DOHH2 (cell line): ENCODE measurements at regions not wholly inside any gene's neighbourhood (a gene's known extent, or its start where the extent isn't known, plus 50 kb on each side); places are given as distances from the start of the nearest gene placed in this dataset.
"Not testable (repeated sequence)": the region's sequence is repeated elsewhere in the genome, so short reads cannot be mapped to it uniquely, and the experiment has no call there.

Experiments used
- H3F3A ChIP-seq: fragments of 200-600 bp; sonication (generic), shearing (Covaris generic); 2 replicates; pipeline ENCODE4 v1.6.0; 2016; ENCODE audit warnings: antibody characterized with exemption, mild to moderate bottlenecking; ENCODE audit not compliant: control insufficient read depth, insufficient read depth
- H3K27ac ChIP-seq: fragments of 200-600 bp; sonication (generic); 2 replicates; pipeline ENCODE4 v1.5.1; 2014; ENCODE audit warnings: low read depth, mild to moderate bottlenecking, low read length, moderate library complexity
- H3K27me3 ChIP-seq: fragments of 200-600 bp; sonication (generic); 2 replicates; pipeline ENCODE4 v1.6.1; 2014; ENCODE audit warnings: mild to moderate bottlenecking, low read length, mixed read lengths; ENCODE audit not compliant: control insufficient read depth
- H3K36me3 ChIP-seq: fragments of 200-600 bp; sonication (generic); 2 replicates; pipeline ENCODE4 v1.6.1; 2014; ENCODE audit warnings: mild to moderate bottlenecking, low read length, moderate library complexity, mixed read lengths; ENCODE audit not compliant: control insufficient read depth
- H3K4me1 ChIP-seq: fragments of 200-600 bp; sonication (generic); 2 replicates; pipeline ENCODE4 v1.6.1; 2014; ENCODE audit warnings: mild to moderate bottlenecking, low read length, mixed read lengths; ENCODE audit not compliant: control insufficient read depth
- H3K4me2 ChIP-seq: fragments of 200-600 bp; sonication (generic); 2 replicates; pipeline ENCODE4 v1.6.0; 2014; ENCODE audit warnings: mild to moderate bottlenecking, low read length, moderate library complexity
- H3K4me3 ChIP-seq: fragments of 200-600 bp; sonication (generic); 2 replicates; pipeline ENCODE4 v1.5.1; 2014; ENCODE audit warnings: mild to moderate bottlenecking, low read length, mixed read lengths
- H3K79me2 ChIP-seq: fragments of 200-600 bp; sonication (generic); 2 replicates; pipeline ENCODE4 v1.6.1; 2014; ENCODE audit warnings: mild to moderate bottlenecking, low read length, mixed read lengths; ENCODE audit not compliant: control insufficient read depth
- H3K9me2 ChIP-seq: fragments of 200-600 bp; sonication (generic); replicated peaks from 2 replicates; pipeline ENCODE4 v1.6.1; 2014; ENCODE audit warnings: mild to moderate bottlenecking, low read length, mixed read lengths; ENCODE audit not compliant: control insufficient read depth
- H3K9me3 ChIP-seq: fragments of 200-600 bp; sonication (generic); 2 replicates; pipeline ENCODE4 v1.6.1; 2014; ENCODE audit warnings: antibody characterized with exemption, low read length, mixed read lengths; ENCODE audit not compliant: control insufficient read depth, insufficient read depth
- H4K20me1 ChIP-seq: fragments of 200-600 bp; sonication (generic); 2 replicates; pipeline ENCODE4 v1.6.0; 2014; ENCODE audit warnings: low read depth, mild to moderate bottlenecking, antibody characterized with exemption, low read length, moderate library complexity; ENCODE audit not compliant: control insufficient read depth, insufficient read depth
- EZH2phosphoT487 ChIP-seq: fragments of 200-600 bp; sonication (generic); IDR thresholded peaks from 2 replicates; pipeline ENCODE4 v1.6.1; 2017; ENCODE audit warnings: borderline replicate concordance, mild to moderate bottlenecking, antibody characterized with exemption, low read length, moderate library complexity, mixed read lengths
- TF ChIP-seq, protein P1 (sequence below): fragments of 200-600 bp; sonication (generic); IDR thresholded peaks from one replicate; pipeline ENCODE4 v1.5.1; 2014; ENCODE audit warnings: antibody characterized with exemption, mild to moderate bottlenecking, low read depth, low read length; ENCODE audit not compliant: poor library complexity, severe bottlenecking

- H3K4me2 ChIP-seq, result no peak overlapping the region
- H3K4me1 ChIP-seq, result no peaks in the 10 kb centered on the region
These were observed 68.6 kb downstream of the UNCX start for GRCh38 chr7:1301054-1301881.

DNA sequence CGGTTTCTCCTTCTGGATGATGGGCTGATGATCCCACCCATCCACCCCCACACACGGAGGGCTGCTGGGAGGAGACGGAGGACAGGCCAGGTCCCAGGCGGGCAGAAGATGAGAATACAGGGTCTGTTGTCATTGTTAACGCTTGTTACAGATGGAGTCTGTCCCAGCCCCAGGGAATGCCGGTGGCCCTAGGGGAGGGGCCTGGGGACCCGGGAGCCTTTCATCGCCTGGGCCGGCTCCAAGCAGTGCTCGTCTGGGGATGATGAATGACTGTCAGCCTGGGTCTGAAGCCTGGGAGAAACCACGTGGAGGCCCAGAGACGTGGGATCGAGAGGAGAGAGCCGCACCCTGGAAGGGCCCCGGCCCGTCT is 69.2 kb downstream of the UNCX start:
- no peaks in the 10 kb centered on the region for H4K20me1 ChIP-seq
- no peaks in the 10 kb centered on the region for H3K27me3 ChIP-seq
- no peaks in the 10 kb centered on the region for H3K9me2 ChIP-seq
- no peak overlapping the region for H3K4me2 ChIP-seq
- H3K36me3 ChIP-seq, result no peaks in the 10 kb centered on the region
- no peak overlapping the region for H3K4me3 ChIP-seq
- H3K4me1 ChIP-seq, result no peaks in the 10 kb centered on the region
- H3F3A ChIP-seq, result no peaks in the 10 kb centered on the region
- no peaks in the 10 kb centered on the region for H3K9me3 ChIP-seq
- TF ChIP-seq, protein P1, sequence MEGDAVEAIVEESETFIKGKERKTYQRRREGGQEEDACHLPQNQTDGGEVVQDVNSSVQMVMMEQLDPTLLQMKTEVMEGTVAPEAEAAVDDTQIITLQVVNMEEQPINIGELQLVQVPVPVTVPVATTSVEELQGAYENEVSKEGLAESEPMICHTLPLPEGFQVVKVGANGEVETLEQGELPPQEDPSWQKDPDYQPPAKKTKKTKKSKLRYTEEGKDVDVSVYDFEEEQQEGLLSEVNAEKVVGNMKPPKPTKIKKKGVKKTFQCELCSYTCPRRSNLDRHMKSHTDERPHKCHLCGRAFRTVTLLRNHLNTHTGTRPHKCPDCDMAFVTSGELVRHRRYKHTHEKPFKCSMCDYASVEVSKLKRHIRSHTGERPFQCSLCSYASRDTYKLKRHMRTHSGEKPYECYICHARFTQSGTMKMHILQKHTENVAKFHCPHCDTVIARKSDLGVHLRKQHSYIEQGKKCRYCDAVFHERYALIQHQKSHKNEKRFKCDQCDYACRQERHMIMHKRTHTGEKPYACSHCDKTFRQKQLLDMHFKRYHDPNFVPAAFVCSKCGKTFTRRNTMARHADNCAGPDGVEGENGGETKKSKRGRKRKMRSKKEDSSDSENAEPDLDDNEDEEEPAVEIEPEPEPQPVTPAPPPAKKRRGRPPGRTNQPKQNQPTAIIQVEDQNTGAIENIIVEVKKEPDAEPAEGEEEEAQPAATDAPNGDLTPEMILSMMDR, result no peak
- TF ChIP-seq EZH2phosphoT487, result no peak
- H3K79me2 ChIP-seq, result no peaks in the 10 kb centered on the region
- H3K27ac ChIP-seq, result no peak overlapping the region

More at GRCh38 chr7:1301054-1301881, 68.6 kb downstream of the UNCX start:
- H3K9me2 ChIP-seq, result no peaks in the 10 kb centered on the region
- no peaks in the 10 kb centered on the region for H3K36me3 ChIP-seq
- no peak overlapping the region for H3K4me3 ChIP-seq
- no peaks in the 10 kb centered on the region for H3K27me3 ChIP-seq
- TF ChIP-seq, protein P1, result no peak
- no peak for TF ChIP-seq EZH2phosphoT487
- H3F3A ChIP-seq, result no peaks in the 10 kb centered on the region
- H3K9me3 ChIP-seq, result no peaks in the 10 kb centered on the region
- no peaks in the 10 kb centered on the region for H3K79me2 ChIP-seq
- no peaks in the 10 kb centered on the region for H4K20me1 ChIP-seq
- no peak overlapping the region for H3K27ac ChIP-seq

DNA sequence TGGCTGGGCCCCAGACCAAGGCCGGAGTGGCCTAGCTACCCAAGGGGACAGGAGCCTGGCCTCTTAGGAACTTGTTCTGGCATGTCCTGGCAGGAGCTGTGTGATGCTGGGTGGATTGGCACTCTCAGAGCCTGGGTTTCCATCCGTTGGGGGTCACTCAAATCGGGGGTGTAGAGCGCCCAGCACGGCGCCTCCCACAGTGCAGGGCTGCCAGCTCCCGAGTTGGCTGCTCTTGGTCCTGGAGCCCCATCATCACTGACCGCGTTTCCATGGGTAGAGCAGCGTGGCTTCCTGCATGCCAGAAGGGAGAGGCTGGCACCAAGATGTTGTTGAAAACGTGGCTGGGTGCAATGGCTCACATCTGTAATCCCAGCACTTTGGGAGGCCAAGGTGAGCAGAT is 70.3 kb downstream of the UNCX start:
- Histone ChIP-seq H4K20me1 (no peaks in the 10 kb centered on the region), H3K27me3 (no peaks in the 10 kb centered on the region), H3K4me1 (no peaks in the 10 kb centered on the region), H3K4me3 (no peak overlapping the region), H3K4me2 (no peak overlapping the region), H3K36me3 (no peaks in the 10 kb centered on the region), H3K9me3 (no peaks in the 10 kb centered on the region), H3K9me2 (no peaks in the 10 kb centered on the region), H3K79me2 (no peaks in the 10 kb centered on the region), H3F3A (no peaks in the 10 kb centered on the region), H3K27ac (no peak overlapping the region)
- TF ChIP-seq, protein P1, result no peak
- no peak for TF ChIP-seq EZH2phosphoT487

DNA sequence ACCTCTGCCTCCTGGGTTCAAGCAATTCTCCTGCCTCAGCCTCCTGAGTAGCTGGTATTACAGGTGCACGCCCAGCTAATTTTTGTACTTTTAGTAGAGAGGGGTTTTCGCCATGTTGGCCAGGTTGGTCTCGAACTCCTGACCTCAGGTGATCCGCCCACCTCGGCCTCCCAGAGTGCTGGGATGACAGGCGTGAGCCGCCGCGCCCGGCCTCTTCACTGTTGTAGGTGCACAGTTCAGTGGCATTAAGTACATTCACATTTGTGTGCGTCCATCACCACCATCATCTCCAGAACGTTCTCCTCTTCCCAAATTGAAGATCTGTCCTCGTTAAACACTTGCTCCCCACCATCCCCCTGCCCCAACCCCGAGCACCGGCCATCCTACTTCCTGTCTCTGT is 71.3 kb downstream of the UNCX start:
- H4K20me1 ChIP-seq, H3K27me3 ChIP-seq, H3K27ac ChIP-seq: not testable (repeated sequence)

More for the DNA sequence above, 71.3 kb downstream of the UNCX start:
- H3K4me3 ChIP-seq, H3K36me3 ChIP-seq, H3K79me2 ChIP-seq, H3K4me2 ChIP-seq, H3K4me1 ChIP-seq, H3F3A ChIP-seq, H3K9me2 ChIP-seq, H3K9me3 ChIP-seq: not testable (repeated sequence)
